ENCODE measurements at regions not wholly inside any gene's neighbourhood (a gene's known extent, or its start where the extent isn't known, plus 50 kb on each side); places are given as distances from the start of the nearest gene placed in this dataset.

DNA sequence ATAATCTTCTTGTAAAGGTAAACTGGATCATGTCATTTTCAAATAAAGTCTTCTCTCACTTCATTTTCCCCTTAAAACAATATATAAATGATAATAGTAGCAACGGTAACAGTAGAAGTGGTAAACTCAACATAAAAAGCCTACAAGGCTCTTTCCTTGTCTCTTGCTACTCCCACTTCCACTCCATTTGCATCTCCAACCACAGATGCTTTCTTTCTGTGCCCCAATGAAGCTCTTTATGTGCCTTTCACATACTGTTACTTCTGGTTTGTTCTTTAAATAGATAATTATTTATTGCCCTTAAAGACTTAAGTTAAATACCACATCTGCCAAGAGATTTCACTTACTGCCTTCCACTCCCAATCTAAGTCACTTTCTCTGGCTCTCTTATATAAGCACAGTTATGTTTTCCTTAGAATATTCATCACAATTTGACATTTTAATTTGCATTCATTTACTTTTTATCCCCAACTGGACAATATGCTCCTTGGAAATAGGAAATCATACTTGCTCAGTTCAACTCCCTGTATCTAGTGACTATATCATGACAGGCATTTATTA is 149.9 kb downstream of the CRPPA start:
- H3K4me1 Mint-ChIP-seq = peaks cover 15% of the 10 kb centered on the region
- no peaks in the 10 kb centered on the region for H3K27me3 ChIP-seq (ENCODE audit: insufficient read depth)
- no peak overlapping the region for H3K27ac Mint-ChIP-seq
- H3K4me1 ChIP-seq (ENCODE audit: insufficient read depth) = peaks cover 18% of the 10 kb centered on the region
- no peaks in the 10 kb centered on the region for H3K27me3 Mint-ChIP-seq (ENCODE audit: insufficient read depth, low read depth, poor library complexity)
- no peak for TF ChIP-seq JUNB (IDR thresholded peaks at IDR 0.05; ENCODE audit: unreplicated experiment)
- TF ChIP-seq, protein P1, sequence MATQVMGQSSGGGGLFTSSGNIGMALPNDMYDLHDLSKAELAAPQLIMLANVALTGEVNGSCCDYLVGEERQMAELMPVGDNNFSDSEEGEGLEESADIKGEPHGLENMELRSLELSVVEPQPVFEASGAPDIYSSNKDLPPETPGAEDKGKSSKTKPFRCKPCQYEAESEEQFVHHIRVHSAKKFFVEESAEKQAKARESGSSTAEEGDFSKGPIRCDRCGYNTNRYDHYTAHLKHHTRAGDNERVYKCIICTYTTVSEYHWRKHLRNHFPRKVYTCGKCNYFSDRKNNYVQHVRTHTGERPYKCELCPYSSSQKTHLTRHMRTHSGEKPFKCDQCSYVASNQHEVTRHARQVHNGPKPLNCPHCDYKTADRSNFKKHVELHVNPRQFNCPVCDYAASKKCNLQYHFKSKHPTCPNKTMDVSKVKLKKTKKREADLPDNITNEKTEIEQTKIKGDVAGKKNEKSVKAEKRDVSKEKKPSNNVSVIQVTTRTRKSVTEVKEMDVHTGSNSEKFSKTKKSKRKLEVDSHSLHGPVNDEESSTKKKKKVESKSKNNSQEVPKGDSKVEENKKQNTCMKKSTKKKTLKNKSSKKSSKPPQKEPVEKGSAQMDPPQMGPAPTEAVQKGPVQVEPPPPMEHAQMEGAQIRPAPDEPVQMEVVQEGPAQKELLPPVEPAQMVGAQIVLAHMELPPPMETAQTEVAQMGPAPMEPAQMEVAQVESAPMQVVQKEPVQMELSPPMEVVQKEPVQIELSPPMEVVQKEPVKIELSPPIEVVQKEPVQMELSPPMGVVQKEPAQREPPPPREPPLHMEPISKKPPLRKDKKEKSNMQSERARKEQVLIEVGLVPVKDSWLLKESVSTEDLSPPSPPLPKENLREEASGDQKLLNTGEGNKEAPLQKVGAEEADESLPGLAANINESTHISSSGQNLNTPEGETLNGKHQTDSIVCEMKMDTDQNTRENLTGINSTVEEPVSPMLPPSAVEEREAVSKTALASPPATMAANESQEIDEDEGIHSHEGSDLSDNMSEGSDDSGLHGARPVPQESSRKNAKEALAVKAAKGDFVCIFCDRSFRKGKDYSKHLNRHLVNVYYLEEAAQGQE (IDR thresholded peaks at IDR 0.05; ENCODE audit: unreplicated experiment) = no peak
- TF ChIP-seq, protein P2, sequence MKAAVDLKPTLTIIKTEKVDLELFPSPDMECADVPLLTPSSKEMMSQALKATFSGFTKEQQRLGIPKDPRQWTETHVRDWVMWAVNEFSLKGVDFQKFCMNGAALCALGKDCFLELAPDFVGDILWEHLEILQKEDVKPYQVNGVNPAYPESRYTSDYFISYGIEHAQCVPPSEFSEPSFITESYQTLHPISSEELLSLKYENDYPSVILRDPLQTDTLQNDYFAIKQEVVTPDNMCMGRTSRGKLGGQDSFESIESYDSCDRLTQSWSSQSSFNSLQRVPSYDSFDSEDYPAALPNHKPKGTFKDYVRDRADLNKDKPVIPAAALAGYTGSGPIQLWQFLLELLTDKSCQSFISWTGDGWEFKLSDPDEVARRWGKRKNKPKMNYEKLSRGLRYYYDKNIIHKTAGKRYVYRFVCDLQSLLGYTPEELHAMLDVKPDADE (IDR thresholded peaks at IDR 0.05) = no peak
- no peak for TF ChIP-seq ZNF114 (CRISPR knock-in tag; IDR thresholded peaks at IDR 0.05)
- TF ChIP-seq EZH2 (IDR thresholded peaks at IDR 0.05; ENCODE audit: low read depth, unreplicated experiment) = no peak
- TF ChIP-seq EZH2phosphoT487 (IDR thresholded peaks at IDR 0.05; ENCODE audit: unreplicated experiment) = no peak
- TF ChIP-seq, protein P3, sequence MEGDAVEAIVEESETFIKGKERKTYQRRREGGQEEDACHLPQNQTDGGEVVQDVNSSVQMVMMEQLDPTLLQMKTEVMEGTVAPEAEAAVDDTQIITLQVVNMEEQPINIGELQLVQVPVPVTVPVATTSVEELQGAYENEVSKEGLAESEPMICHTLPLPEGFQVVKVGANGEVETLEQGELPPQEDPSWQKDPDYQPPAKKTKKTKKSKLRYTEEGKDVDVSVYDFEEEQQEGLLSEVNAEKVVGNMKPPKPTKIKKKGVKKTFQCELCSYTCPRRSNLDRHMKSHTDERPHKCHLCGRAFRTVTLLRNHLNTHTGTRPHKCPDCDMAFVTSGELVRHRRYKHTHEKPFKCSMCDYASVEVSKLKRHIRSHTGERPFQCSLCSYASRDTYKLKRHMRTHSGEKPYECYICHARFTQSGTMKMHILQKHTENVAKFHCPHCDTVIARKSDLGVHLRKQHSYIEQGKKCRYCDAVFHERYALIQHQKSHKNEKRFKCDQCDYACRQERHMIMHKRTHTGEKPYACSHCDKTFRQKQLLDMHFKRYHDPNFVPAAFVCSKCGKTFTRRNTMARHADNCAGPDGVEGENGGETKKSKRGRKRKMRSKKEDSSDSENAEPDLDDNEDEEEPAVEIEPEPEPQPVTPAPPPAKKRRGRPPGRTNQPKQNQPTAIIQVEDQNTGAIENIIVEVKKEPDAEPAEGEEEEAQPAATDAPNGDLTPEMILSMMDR (conservative IDR thresholded peaks at IDR 0.05; ENCODE audit: low read depth in 2 of 2) = no peak
- no peak for TF ChIP-seq POLR2AphosphoS5 (IDR thresholded peaks at IDR 0.05; ENCODE audit: low read depth)
- TF ChIP-seq ZNF331 (CRISPR knock-in tag; IDR thresholded peaks at IDR 0.05; ENCODE audit: low read depth) = no peak
- TF ChIP-seq STAT1 (IDR thresholded peaks at IDR 0.05; ENCODE audit: unreplicated experiment) = no peak
- TF ChIP-seq, protein P4, sequence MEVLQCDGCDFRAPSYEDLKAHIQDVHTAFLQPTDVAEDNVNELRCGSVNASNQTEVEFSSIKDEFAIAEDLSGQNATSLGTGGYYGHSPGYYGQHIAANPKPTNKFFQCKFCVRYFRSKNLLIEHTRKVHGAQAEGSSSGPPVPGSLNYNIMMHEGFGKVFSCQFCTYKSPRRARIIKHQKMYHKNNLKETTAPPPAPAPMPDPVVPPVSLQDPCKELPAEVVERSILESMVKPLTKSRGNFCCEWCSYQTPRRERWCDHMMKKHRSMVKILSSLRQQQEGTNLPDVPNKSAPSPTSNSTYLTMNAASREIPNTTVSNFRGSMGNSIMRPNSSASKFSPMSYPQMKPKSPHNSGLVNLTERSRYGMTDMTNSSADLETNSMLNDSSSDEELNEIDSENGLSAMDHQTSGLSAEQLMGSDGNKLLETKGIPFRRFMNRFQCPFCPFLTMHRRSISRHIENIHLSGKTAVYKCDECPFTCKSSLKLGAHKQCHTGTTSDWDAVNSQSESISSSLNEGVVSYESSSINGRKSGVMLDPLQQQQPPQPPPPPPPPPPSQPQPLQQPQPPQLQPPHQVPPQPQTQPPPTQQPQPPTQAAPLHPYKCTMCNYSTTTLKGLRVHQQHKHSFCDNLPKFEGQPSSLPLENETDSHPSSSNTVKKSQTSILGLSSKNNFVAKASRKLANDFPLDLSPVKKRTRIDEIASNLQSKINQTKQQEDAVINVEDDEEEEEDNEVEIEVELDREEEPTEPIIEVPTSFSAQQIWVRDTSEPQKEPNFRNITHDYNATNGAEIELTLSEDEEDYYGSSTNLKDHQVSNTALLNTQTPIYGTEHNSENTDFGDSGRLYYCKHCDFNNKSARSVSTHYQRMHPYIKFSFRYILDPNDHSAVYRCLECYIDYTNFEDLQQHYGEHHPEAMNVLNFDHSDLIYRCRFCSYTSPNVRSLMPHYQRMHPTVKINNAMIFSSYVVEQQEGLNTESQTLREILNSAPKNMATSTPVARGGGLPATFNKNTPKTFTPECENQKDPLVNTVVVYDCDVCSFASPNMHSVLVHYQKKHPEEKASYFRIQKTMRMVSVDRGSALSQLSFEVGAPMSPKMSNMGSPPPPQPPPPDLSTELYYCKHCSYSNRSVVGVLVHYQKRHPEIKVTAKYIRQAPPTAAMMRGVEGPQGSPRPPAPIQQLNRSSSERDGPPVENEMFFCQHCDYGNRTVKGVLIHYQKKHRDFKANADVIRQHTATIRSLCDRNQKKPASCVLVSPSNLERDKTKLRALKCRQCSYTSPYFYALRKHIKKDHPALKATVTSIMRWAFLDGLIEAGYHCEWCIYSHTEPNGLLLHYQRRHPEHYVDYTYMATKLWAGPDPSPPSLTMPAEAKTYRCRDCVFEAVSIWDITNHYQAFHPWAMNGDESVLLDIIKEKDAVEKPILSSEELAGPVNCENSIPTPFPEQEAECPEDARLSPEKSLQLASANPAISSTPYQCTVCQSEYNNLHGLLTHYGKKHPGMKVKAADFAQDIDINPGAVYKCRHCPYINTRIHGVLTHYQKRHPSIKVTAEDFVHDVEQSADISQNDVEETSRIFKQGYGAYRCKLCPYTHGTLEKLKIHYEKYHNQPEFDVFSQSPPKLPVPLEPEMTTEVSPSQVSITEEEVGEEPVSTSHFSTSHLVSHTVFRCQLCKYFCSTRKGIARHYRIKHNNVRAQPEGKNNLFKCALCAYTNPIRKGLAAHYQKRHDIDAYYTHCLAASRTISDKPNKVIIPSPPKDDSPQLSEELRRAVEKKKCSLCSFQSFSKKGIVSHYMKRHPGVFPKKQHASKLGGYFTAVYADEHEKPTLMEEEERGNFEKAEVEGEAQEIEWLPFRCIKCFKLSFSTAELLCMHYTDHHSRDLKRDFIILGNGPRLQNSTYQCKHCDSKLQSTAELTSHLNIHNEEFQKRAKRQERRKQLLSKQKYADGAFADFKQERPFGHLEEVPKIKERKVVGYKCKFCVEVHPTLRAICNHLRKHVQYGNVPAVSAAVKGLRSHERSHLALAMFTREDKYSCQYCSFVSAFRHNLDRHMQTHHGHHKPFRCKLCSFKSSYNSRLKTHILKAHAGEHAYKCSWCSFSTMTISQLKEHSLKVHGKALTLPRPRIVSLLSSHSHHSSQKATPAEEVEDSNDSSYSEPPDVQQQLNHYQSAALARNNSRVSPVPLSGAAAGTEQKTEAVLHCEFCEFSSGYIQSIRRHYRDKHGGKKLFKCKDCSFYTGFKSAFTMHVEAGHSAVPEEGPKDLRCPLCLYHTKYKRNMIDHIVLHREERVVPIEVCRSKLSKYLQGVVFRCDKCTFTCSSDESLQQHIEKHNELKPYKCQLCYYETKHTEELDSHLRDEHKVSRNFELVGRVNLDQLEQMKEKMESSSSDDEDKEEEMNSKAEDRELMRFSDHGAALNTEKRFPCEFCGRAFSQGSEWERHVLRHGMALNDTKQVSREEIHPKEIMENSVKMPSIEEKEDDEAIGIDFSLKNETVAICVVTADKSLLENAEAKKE (CRISPR knock-in tag; IDR thresholded peaks at IDR 0.05) = no peak
- no peak for TF ChIP-seq NANOG (IDR thresholded peaks at IDR 0.05; ENCODE audit: borderline replicate concordance)
- no peak for TF ChIP-seq CREB1 (CRISPR knock-in tag; IDR thresholded peaks at IDR 0.05; ENCODE audit: low read depth)
- H2AFZ ChIP-seq = no peak overlapping the region
- DNase-seq (ENCODE audit: low spot score) = no peak
- no peak overlapping the region for H3K4me3 ChIP-seq
- no peaks in the 10 kb centered on the region for H3F3A ChIP-seq (replicated peaks; ENCODE audit: low read depth)
- H4K20me1 ChIP-seq (replicated peaks; ENCODE audit: insufficient read depth) = no peaks in the 10 kb centered on the region
- H3K9me2 ChIP-seq (ENCODE audit: insufficient read depth) = no peaks in the 10 kb centered on the region
- no peak overlapping the region for H3K27ac ChIP-seq (ENCODE audit: low read depth)
- no peak overlapping the region for H3K4me3 Mint-ChIP-seq
- no peak for ATAC-seq
- H3K36me3 ChIP-seq (ENCODE audit: insufficient read depth) = no peaks in the 10 kb centered on the region
- no peaks in the 10 kb centered on the region; the same call in 2 of the 3 replicates for H3K9me3 Mint-ChIP-seq
- no peak overlapping the region for H3K4me2 ChIP-seq
- H3K36me3 Mint-ChIP-seq (ENCODE audit: low read depth) = no peaks in the 10 kb centered on the region
- H3K79me2 ChIP-seq (replicated peaks; ENCODE audit: insufficient read depth) = no peaks in the 10 kb centered on the region

All from GM23338 (cell line).